HUES48 (cell line): ENCODE measurements at regions not wholly inside any gene's neighbourhood (a gene's known extent, or its start where the extent isn't known, plus 50 kb on each side); places are given as distances from the start of the nearest gene placed in this dataset.
"Not testable (repeated sequence)": the region's sequence is repeated elsewhere in the genome, so short reads cannot be mapped to it uniquely, and the experiment has no call there.

Experiments used
- H3K27ac ChIP-seq: one replicate; pipeline ENCODE4 v1.7.0; 2013; ENCODE audit warnings: low read depth, low read length, inconsistent platforms
- H3K27me3 ChIP-seq: 2 replicates; pipeline ENCODE4 v1.6.1; 2013; ENCODE audit warnings: mild to moderate bottlenecking, low read length; ENCODE audit not compliant: control insufficient read depth, insufficient read depth
- H3K36me3 ChIP-seq: 2 replicates; pipeline ENCODE4 v1.6.1; 2013; ENCODE audit warnings: low read length; ENCODE audit not compliant: control insufficient read depth, insufficient read depth
- H3K4me1 ChIP-seq: 2 replicates; pipeline ENCODE4 v1.6.1; 2013; ENCODE audit warnings: mild to moderate bottlenecking, low read length; ENCODE audit not compliant: control insufficient read depth, insufficient read depth
- H3K4me3 ChIP-seq: 2 replicates; pipeline ENCODE4 v1.5.1; 2013; ENCODE audit warnings: mild to moderate bottlenecking, low read depth, low read length
- H3K9ac ChIP-seq: 2 replicates; pipeline ENCODE4 v1.6.1; 2013; ENCODE audit warnings: mild to moderate bottlenecking, low read depth, low read length, moderate library complexity
- H3K9me3 ChIP-seq: 2 replicates; pipeline ENCODE4 v1.6.1; 2013; ENCODE audit warnings: low read length; ENCODE audit not compliant: control insufficient read depth, insufficient read depth

GRCh38 chr17:34009912-34010311 lies 245.2 kb upstream of the CCL2 start:
- Histone ChIP-seq H3K4me1 (no peaks in the 10 kb centered on the region), H3K9ac (no peak overlapping the region), H3K27ac (no peak overlapping the region), H3K4me3 (no peak overlapping the region), H3K27me3 (no peaks in the 10 kb centered on the region), H3K36me3 (no peaks in the 10 kb centered on the region), H3K9me3 (no peaks in the 10 kb centered on the region)

DNA sequence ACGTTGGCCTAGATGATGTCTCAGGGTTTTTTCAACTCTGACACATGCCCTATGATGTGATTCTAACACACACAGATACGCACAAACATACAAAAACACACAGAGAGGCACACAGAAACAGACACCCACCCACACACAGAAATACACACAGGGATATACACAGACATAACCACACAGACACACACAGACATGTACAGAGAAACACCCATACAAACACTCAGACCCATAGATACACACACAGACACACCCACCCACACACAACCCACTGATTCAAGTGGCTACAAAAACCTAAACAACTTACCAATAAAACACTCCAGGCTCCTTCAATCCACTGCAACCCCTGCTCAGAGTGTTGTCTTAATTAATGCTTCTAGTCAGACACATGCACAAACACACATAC lies 244.6 kb upstream of the CCL2 start:
- H3K27ac ChIP-seq = no peak overlapping the region

GRCh38 chr17:34011599-34011998 lies 243.5 kb upstream of the CCL2 start:
- Histone ChIP-seq H3K27ac (no peak overlapping the region), H3K4me1 (no peaks in the 10 kb centered on the region), H3K36me3 (no peaks in the 10 kb centered on the region), H3K9ac (no peak overlapping the region), H3K27me3 (no peaks in the 10 kb centered on the region), H3K4me3 (no peak overlapping the region), H3K9me3 (no peaks in the 10 kb centered on the region)

More for the DNA sequence above, 244.6 kb upstream of the CCL2 start:
- Histone ChIP-seq H3K9me3 (no peaks in the 10 kb centered on the region), H3K4me1 (no peaks in the 10 kb centered on the region), H3K4me3 (no peak overlapping the region), H3K9ac (no peak overlapping the region), H3K27me3 (no peaks in the 10 kb centered on the region), H3K36me3 (no peaks in the 10 kb centered on the region)

DNA sequence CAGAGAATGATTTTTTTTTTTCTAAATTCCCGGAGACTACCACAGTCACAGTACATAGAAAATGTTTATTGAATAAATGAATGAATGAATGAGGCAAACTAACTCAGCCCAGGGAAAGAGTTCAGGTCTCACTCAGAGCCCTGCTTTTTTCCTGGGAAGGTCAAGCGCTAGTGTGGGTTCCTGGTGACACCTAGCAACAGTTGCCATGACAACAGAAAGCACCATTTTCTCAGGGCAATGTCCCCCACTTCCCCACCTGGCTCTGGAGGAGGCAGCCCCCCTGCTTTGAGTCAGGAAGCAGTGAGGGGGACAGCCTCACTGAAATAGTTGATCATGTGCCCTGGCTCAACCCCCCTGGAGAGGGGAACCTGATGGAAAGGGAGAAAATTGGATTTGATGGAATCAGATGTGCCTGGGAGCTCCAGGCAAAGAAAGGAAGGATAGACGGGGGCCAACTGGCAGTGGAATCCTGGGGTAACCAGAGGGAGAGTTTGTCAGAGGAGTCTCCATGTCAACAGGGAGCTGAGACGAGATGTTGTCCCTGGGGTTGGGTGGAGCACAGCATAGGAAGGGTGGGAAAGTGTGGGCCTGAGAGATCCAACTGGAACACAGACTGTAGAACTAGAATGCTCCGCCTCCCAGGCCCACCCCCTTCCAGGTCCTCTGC lies 242.2 kb upstream of the CCL2 start:
- Histone ChIP-seq H3K27me3 (no peaks in the 10 kb centered on the region), H3K4me3 (no peak overlapping the region), H3K27ac (no peak overlapping the region), H3K36me3 (no peaks in the 10 kb centered on the region), H3K9me3 (no peaks in the 10 kb centered on the region), H3K9ac (no peak overlapping the region), H3K4me1 (no peaks in the 10 kb centered on the region)

DNA sequence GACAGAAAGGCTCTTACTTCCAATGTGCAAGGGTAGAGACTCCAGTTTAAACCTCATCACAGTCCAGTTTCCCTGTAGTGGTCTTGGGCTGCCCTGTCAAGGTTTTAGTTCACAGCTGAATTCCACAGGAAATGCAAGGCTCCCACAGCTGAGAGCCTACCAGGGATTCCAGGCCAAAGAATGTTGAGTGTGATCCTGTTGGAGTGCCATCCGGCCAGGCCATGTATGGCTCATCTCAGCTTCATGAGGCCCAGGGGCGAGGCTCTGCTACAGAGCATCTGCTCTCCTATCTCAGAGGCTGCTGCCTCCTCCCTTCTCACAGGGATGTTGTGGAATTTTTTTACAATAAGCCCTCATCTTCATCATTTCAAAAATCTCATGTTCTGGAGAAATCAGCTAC lies 239.8 kb upstream of the CCL2 start:
- H3K27me3 ChIP-seq = no peaks in the 10 kb centered on the region
- H3K36me3 ChIP-seq = no peaks in the 10 kb centered on the region
- H3K4me3 ChIP-seq = no peak overlapping the region
- H3K4me1 ChIP-seq = no peaks in the 10 kb centered on the region
- no peak overlapping the region for H3K27ac ChIP-seq
- H3K9ac ChIP-seq = no peak overlapping the region
- H3K9me3 ChIP-seq = no peaks in the 10 kb centered on the region

DNA sequence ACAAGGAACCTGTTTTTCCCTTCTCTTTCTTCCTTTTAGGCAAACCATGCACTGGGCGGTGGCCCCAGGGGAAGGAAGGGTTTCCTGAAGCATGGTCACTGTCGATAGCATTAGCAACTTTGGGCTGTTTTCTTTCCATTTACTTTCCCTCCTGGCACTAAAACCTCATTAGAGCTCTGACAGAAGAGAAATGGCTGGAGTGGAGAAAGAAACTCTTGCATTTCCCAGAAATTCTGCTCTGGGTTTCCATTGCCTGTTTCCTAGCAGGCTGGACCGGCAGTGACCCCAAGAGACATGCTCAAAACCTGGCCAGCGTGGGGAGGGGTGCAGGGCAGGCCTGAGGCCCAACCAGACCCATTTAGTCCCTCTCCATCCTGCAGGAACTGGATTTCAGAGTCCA lies 230.7 kb upstream of the CCL2 start:
- Histone ChIP-seq H3K9ac (no peak overlapping the region), H3K4me1 (no peaks in the 10 kb centered on the region), H3K4me3 (no peak overlapping the region), H3K36me3 (no peaks in the 10 kb centered on the region), H3K9me3 (no peaks in the 10 kb centered on the region), H3K27me3 (no peaks in the 10 kb centered on the region), H3K27ac (no peak overlapping the region)

GRCh38 chr17:34024806-34025551 lies 230.1 kb upstream of the CCL2 start:
- no peaks in the 10 kb centered on the region for H3K27me3 ChIP-seq
- H3K27ac ChIP-seq = no peak overlapping the region
- no peaks in the 10 kb centered on the region for H3K4me1 ChIP-seq
- no peak overlapping the region for H3K4me3 ChIP-seq
- no peak overlapping the region for H3K9ac ChIP-seq
- H3K9me3 ChIP-seq = no peaks in the 10 kb centered on the region
- H3K36me3 ChIP-seq = no peaks in the 10 kb centered on the region

- not testable (repeated sequence) for H3K36me3 ChIP-seq, H3K4me1 ChIP-seq, H3K27ac ChIP-seq, H3K4me3 ChIP-seq, H3K9me3 ChIP-seq, H3K9ac ChIP-seq, H3K27me3 ChIP-seq
Observed at GRCh38 chr17:34030601-34031000, 224.5 kb upstream of the CCL2 start.

GRCh38 chr17:34032305-34032704 lies 222.8 kb upstream of the CCL2 start:
- not testable (repeated sequence) for H3K9me3 ChIP-seq, H3K9ac ChIP-seq, H3K36me3 ChIP-seq, H3K27me3 ChIP-seq, H3K27ac ChIP-seq, H3K4me3 ChIP-seq, H3K4me1 ChIP-seq

DNA sequence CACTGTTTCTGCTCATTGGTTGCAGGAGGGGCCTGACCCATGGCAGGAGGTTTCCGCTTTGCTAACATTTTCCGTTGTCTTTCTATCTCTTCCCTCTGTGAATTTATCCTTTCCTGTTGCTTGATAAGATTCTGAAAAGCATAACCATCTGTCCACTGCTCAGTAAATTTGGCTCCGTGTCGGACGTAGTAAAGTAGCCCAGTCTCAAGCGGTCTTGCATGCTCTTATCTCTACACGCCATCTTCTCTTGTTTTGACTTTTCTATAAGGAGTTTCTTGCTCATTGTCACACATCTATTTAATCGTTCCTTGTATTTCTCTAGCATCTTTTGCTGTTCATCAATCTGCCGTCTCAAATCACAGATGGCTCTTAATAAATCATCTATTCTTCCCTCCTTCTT lies 216.3 kb upstream of the CCL2 start:
- not testable (repeated sequence) for H3K27me3 ChIP-seq, H3K9me3 ChIP-seq, H3K27ac ChIP-seq, H3K4me1 ChIP-seq, H3K36me3 ChIP-seq, H3K4me3 ChIP-seq, H3K9ac ChIP-seq

- not testable (repeated sequence) for H3K36me3 ChIP-seq, H3K27ac ChIP-seq, H3K4me3 ChIP-seq, H3K9me3 ChIP-seq, H3K9ac ChIP-seq, H3K27me3 ChIP-seq, H3K4me1 ChIP-seq
Observed at GRCh38 chr17:34039213-34039612, 215.9 kb upstream of the CCL2 start.
